B cell (primary cell): ENCODE measurements at regions not wholly inside any gene's neighbourhood (a gene's known extent, or its start where the extent isn't known, plus 50 kb on each side); places are given as distances from the start of the nearest gene placed in this dataset.
A peak's percentile ranks its signal among the peaks of the same experiment; 100 is the strongest.

Source experiments
- ATAC-seq: fragments of 200-7000 bp; cut with Tn5 transposase; one replicate; pipeline ENCODE4 v1.10.0; 2021; ENCODE audit warnings: low read depth, mild to moderate bottlenecking, moderate number of reproducible peaks, moderate library complexity
- CTCF ChIA-PET: fragments of 350-600 bp; sonication (Branson Sonifier 250); formaldehyde crosslinking; loops from one replicate; lab custom pipeline; 2021; ENCODE audit warnings: antibody characterized with exemption, inconsistent platforms; lab: Charles Lee
- POLR2A ChIA-PET: fragments of 350-600 bp; sonication (Branson Sonifier 250); formaldehyde crosslinking; loops from one replicate; lab custom pipeline; 2021; ENCODE audit warnings: antibody characterized with exemption; lab: Charles Lee
- DNase-seq: peaks from one replicate; pipeline ENCODE4 v3.0.0; 2013
- H2AFZ ChIP-seq: 2 replicates; pipeline ENCODE4 v1.6.1; 2012; ENCODE audit warnings: mild to moderate bottlenecking, low read depth, low read length; ENCODE audit not compliant: insufficient read depth, poor library complexity, severe bottlenecking
- H3K27ac ChIP-seq, 2 donors: 1 replicate in 1 of 2; 2 replicates in 1 of 2; pipeline ENCODE4 v1.5.1; 2012 to 2013; ENCODE audit warnings: low read length in 2 of 2, mild to moderate bottlenecking in 2 of 2, moderate library complexity in 1 of 2
- H3K27me3 ChIP-seq, 4 experiments: fragments of 200-600 bp in 1 of 4; sonication (generic) in 1 of 4; replicated peaks in 1 of 4; 1 replicate in 2 of 4; 2 replicates in 2 of 4; pipeline versions ENCODE4 v1.6.1 to v1.7.0; 2013 to 2016; ENCODE audit warnings: low read length in 3 of 4, mild to moderate bottlenecking in 2 of 4, mixed read lengths in 1 of 4, moderate library complexity in 1 of 4; ENCODE audit not compliant: insufficient read depth in 4 of 4, control insufficient read depth in 3 of 4; ENCODE audit errors: control extremely low read depth in 1 of 4
- H3K36me3 ChIP-seq, 2 experiments: replicated peaks in 1 of 2; 1 replicate in 1 of 2; 2 replicates in 1 of 2; pipeline versions ENCODE4 v1.6.1 to v1.7.1; 2013; ENCODE audit warnings: low read length in 1 of 2; ENCODE audit not compliant: insufficient read depth in 2 of 2, control insufficient read depth in 1 of 2; ENCODE audit errors: control extremely low read depth in 1 of 2, extremely low read depth in 1 of 2
- H3K4me1 ChIP-seq, 2 donors: fragments of 200-600 bp in 1 of 2; sonication (generic) in 1 of 2; 1 replicate in 1 of 2; 2 replicates in 1 of 2; pipeline versions ENCODE4 v1.5.1 to v1.6.1; 2013 to 2017; ENCODE audit warnings: low read length in 2 of 2; ENCODE audit not compliant: control insufficient read depth in 2 of 2, insufficient read depth in 2 of 2
- H3K4me2 ChIP-seq: replicated peaks from 2 replicates; pipeline ENCODE3; 2012; ENCODE audit warnings: mild to moderate bottlenecking, low read depth, low read length; ENCODE audit not compliant: poor library complexity, severe bottlenecking
- H3K4me3 ChIP-seq, 5 experiments: fragments of 200-600 bp in 1 of 5; sonication (generic) in 1 of 5; 1 replicate in 3 of 5; 2 replicates in 2 of 5; pipeline versions ENCODE4 v1.5.1 to v1.7.0; 2011 to 2016; ENCODE audit warnings: low read length in 4 of 5, mild to moderate bottlenecking in 4 of 5, low read depth in 2 of 5, control low read depth in 1 of 5, moderate library complexity in 1 of 5; ENCODE audit not compliant: insufficient read depth in 1 of 5; ENCODE audit errors: control extremely low read depth in 1 of 5, extremely low read depth in 1 of 5
- H3K79me2 ChIP-seq: fragments of 200-600 bp; sonication (generic); one replicate; pipeline ENCODE4 v1.6.0; 2016; ENCODE audit warnings: low read length; ENCODE audit not compliant: control insufficient read depth, insufficient read depth
- H3K9ac ChIP-seq: fragments of 200-600 bp; sonication (generic); 2 replicates; pipeline ENCODE4 v1.6.1; 2017; ENCODE audit warnings: mild to moderate bottlenecking, low read length, moderate library complexity
- H3K9me3 ChIP-seq, 3 donors: one replicate each; pipeline versions ENCODE4 v1.6.1 to v1.7.1; 2013; ENCODE audit warnings: low read length in 2 of 3; ENCODE audit not compliant: control insufficient read depth in 2 of 3, insufficient read depth in 1 of 3; ENCODE audit errors: control extremely low read depth in 1 of 3
- H4K20me1 ChIP-seq: 2 replicates; pipeline ENCODE4 v1.6.0; 2012; ENCODE audit warnings: mild to moderate bottlenecking, low read length; ENCODE audit not compliant: insufficient read depth, control insufficient read depth, poor library complexity, severe bottlenecking
- H3K27ac Mint-ChIP-seq: one replicate; pipeline ENCODE4 v1.8.0; 2021; ENCODE audit warnings: mixed read lengths
- H3K27me3 Mint-ChIP-seq: one replicate; pipeline ENCODE4 v1.8.0; 2021; ENCODE audit warnings: mixed read lengths
- H3K4me1 Mint-ChIP-seq: one replicate; pipeline ENCODE4 v1.8.0; 2021; ENCODE audit warnings: mixed read lengths
- H3K4me3 Mint-ChIP-seq: one replicate; pipeline ENCODE4 v1.8.0; 2021; ENCODE audit warnings: mixed read lengths
- H3K9me3 Mint-ChIP-seq: one replicate; pipeline ENCODE4 v1.8.0; 2022; ENCODE audit warnings: mixed read lengths; ENCODE audit not compliant: insufficient read depth
- EZH2 ChIP-seq: IDR thresholded peaks from 2 replicates; pipeline ENCODE4 v1.6.1; 2012; ENCODE audit warnings: borderline replicate concordance, low read depth, mild to moderate bottlenecking, moderate library complexity, low read length; ENCODE audit not compliant: insufficient read depth, poor library complexity, severe bottlenecking
- WGBS: methylation state at CpG from one replicate; pipeline ENCODE4 v1.1.5; 2013; ENCODE audit warnings: missing lambda C conversion rate; ENCODE audit not compliant: insufficient coverage; 5-methylcytosine and 5-hydroxymethylcytosine counted together
- intact Hi-C: fragments of 100-400 bp; cut with micrococcal nuclease; formaldehyde crosslinking; loops from one replicate; pipeline ENCODE4 v1.10.0; 2022
- TF ChIP-seq, protein P1 (sequence below): fragments of 200-600 bp; IDR thresholded peaks from one replicate; pipeline ENCODE4 v1.8.0; 2022; ENCODE audit warnings: antibody characterized with exemption, mild to moderate bottlenecking

- intact Hi-C loops = loop anchor here (5.0 kb wide), 1 partner anchor 70 kb away; the partner anchor contains the start of gene TENT5A
- H3K9ac ChIP-seq = no peak overlapping the region
- no peaks in the 10 kb centered on the region for H3K27me3 ChIP-seq
- H3K4me2 ChIP-seq = no peak overlapping the region
- no peak for TF ChIP-seq EZH2
- TF ChIP-seq, protein P1, sequence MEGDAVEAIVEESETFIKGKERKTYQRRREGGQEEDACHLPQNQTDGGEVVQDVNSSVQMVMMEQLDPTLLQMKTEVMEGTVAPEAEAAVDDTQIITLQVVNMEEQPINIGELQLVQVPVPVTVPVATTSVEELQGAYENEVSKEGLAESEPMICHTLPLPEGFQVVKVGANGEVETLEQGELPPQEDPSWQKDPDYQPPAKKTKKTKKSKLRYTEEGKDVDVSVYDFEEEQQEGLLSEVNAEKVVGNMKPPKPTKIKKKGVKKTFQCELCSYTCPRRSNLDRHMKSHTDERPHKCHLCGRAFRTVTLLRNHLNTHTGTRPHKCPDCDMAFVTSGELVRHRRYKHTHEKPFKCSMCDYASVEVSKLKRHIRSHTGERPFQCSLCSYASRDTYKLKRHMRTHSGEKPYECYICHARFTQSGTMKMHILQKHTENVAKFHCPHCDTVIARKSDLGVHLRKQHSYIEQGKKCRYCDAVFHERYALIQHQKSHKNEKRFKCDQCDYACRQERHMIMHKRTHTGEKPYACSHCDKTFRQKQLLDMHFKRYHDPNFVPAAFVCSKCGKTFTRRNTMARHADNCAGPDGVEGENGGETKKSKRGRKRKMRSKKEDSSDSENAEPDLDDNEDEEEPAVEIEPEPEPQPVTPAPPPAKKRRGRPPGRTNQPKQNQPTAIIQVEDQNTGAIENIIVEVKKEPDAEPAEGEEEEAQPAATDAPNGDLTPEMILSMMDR = no peak
- no peaks in the 10 kb centered on the region for H3K79me2 ChIP-seq
- 100% methylated on average over 3 of the region's 3 CpGs for WGBS
- no peak overlapping the region for H3K4me3 ChIP-seq
- no peak overlapping the region for H2AFZ ChIP-seq
- Mint-ChIP-seq H3K27me3 (peaks cover 3% of the 10 kb centered on the region), H3K4me1 (peaks cover 38% of the 10 kb centered on the region), H3K27ac (no peak overlapping the region), H3K4me3 (no peak overlapping the region), H3K9me3 (no peaks in the 10 kb centered on the region)
- POLR2A ChIA-PET = no interaction called here
- no peaks in the 10 kb centered on the region for H3K36me3 ChIP-seq
- peaks cover 0 to 2% (median 1%) of the 10 kb centered on the region in 3 donors for H3K9me3 ChIP-seq
- H4K20me1 ChIP-seq = no peaks in the 10 kb centered on the region
- peaks cover 41 to 44% of the 10 kb centered on the region in 2 donors for H3K4me1 ChIP-seq
- no peak overlapping the region for H3K27ac ChIP-seq
- DNase-seq = no peak
- ATAC-seq = no peak
- CTCF ChIA-PET = no interaction called here
These were observed 70.1 kb upstream of the TENT5A start for GRCh38 chr6:81822568-81822967.

- H3K9me3 Mint-ChIP-seq = no peaks in the 10 kb centered on the region
- TF ChIP-seq, protein P1 = no peak
- TF ChIP-seq EZH2 = no peak
- peaks cover 38% of the 10 kb centered on the region for H3K4me1 Mint-ChIP-seq
- ChIA-PET POLR2A (no interaction called here), CTCF (no interaction called here)
- H3K79me2 ChIP-seq = no peaks in the 10 kb centered on the region
- H2AFZ ChIP-seq = peak overlapping the region; percentile 34
- no peak overlapping the region for H3K4me3 ChIP-seq
- H4K20me1 ChIP-seq = no peaks in the 10 kb centered on the region
- peaks cover 3% of the 10 kb centered on the region for H3K27me3 Mint-ChIP-seq
- peak overlapping the region; percentile 52 for H3K4me2 ChIP-seq
- peak overlapping the region; percentile 34 for H3K27ac Mint-ChIP-seq
- no peak overlapping the region for H3K9ac ChIP-seq
- no peaks in the 10 kb centered on the region for H3K36me3 ChIP-seq
- H3K4me1 ChIP-seq = peaks cover 41 to 44% of the 10 kb centered on the region in 2 donors
- no peaks in the 10 kb centered on the region for H3K27me3 ChIP-seq
- peak overlapping the region; percentile 21 to 68 for H3K27ac ChIP-seq
- DNase-seq (no peak), ATAC-seq (no peak)
- intact Hi-C loops = loop anchor here (5.0 kb wide), 1 partner anchor 69 kb away; the partner anchor contains the start of gene TENT5A
- no peak overlapping the region for H3K4me3 Mint-ChIP-seq
- no peaks in the 10 kb centered on the region for H3K9me3 ChIP-seq
These were observed 69.0 kb upstream of the TENT5A start for GRCh38 chr6:81821449-81821848.
